Keratinocyte (primary cell): ENCODE measurements at regions not wholly inside any gene's neighbourhood (a gene's known extent, or its start where the extent isn't known, plus 50 kb on each side); places are given as distances from the start of the nearest gene placed in this dataset.
A peak's percentile ranks its signal among the peaks of the same experiment; 100 is the strongest.

Experiments
- DNase-seq: peaks from one replicate; pipeline ENCODE4 v3.0.0-alpha.2; 2011; ENCODE audit warnings: low read depth, missing footprints, low spot score
- FAIRE-seq: peaks from 2 replicates; lab custom pipeline; 2011; peaks lifted over from hg19 to GRCh38; lab: Jason Lieb, UNC
- H2AFZ ChIP-seq: 2 replicates; pipeline ENCODE4 v1.6.0; 2012; ENCODE audit warnings: low read length, control low read depth, inconsistent platforms; ENCODE audit not compliant: control insufficient read depth
- H3K27ac ChIP-seq: 2 replicates; pipeline ENCODE4 v1.5.1; 2011; ENCODE audit warnings: low read length; ENCODE audit not compliant: control insufficient read depth, insufficient read depth
- H3K27me3 ChIP-seq: 3 replicates; pipeline ENCODE4 v1.6.0; 2011; ENCODE audit warnings: low read length; ENCODE audit not compliant: control insufficient read depth, insufficient read depth; ENCODE audit errors: extremely low read depth
- H3K36me3 ChIP-seq, 2 experiments: 2 replicates in 1 of 2; 3 replicates in 1 of 2; pipeline ENCODE4 v1.5.1; 2011; ENCODE audit warnings: low read length in 2 of 2, mild to moderate bottlenecking in 1 of 2; ENCODE audit not compliant: control insufficient read depth in 2 of 2, insufficient read depth in 2 of 2; ENCODE audit errors: extremely low read depth in 1 of 2
- H3K4me1 ChIP-seq: 3 replicates; pipeline ENCODE4 v1.5.1; 2011; ENCODE audit warnings: low read length; ENCODE audit not compliant: control insufficient read depth, insufficient read depth; ENCODE audit errors: extremely low read depth
- H3K4me2 ChIP-seq: 3 replicates; pipeline ENCODE4 v1.6.0; 2011; ENCODE audit warnings: low read depth, low read length; ENCODE audit not compliant: control insufficient read depth, insufficient read depth; ENCODE audit errors: extremely low read depth
- H3K4me3 ChIP-seq, 3 experiments: fragments of 200-600 bp in 1 of 3; sonication (generic) in 1 of 3; 2 replicates in 2 of 3; 3 replicates in 1 of 3; pipeline ENCODE4 v1.5.1; 2011 to 2016; ENCODE audit warnings: low read length in 3 of 3, mild to moderate bottlenecking in 3 of 3, control low read depth in 2 of 3, inconsistent platforms in 1 of 3, low read depth in 1 of 3, mixed read lengths in 1 of 3, mixed run types in 1 of 3, moderate library complexity in 1 of 3; ENCODE audit not compliant: control insufficient read depth in 2 of 3, insufficient read depth in 2 of 3; ENCODE audit errors: extremely low read depth in 1 of 3
- H3K79me2 ChIP-seq: 2 replicates; pipeline ENCODE4 v1.6.0; 2012; ENCODE audit warnings: low read length; ENCODE audit not compliant: control insufficient read depth, insufficient read depth
- H3K9ac ChIP-seq: 3 replicates; pipeline ENCODE4 v1.6.0; 2011; ENCODE audit warnings: low read length; ENCODE audit not compliant: control insufficient read depth, insufficient read depth; ENCODE audit errors: extremely low read depth
- H3K9me1 ChIP-seq: 3 replicates; pipeline ENCODE4 v1.6.0; 2011; ENCODE audit warnings: low read length; ENCODE audit not compliant: control insufficient read depth, insufficient read depth; ENCODE audit errors: extremely low read depth
- H3K9me3 ChIP-seq: 2 replicates; pipeline ENCODE4 v1.5.1; 2012; ENCODE audit warnings: low read depth, low read length; ENCODE audit not compliant: control insufficient read depth
- H4K20me1 ChIP-seq: 3 replicates; pipeline ENCODE4 v1.6.0; 2011; ENCODE audit warnings: low read length; ENCODE audit not compliant: control insufficient read depth, insufficient read depth; ENCODE audit errors: extremely low read depth
- EZH2 ChIP-seq: IDR thresholded peaks from one replicate; pipeline ENCODE4 v1.6.1; 2012; ENCODE audit warnings: inconsistent platforms, mild to moderate bottlenecking, low read length, moderate library complexity
- dilution Hi-C: fragments of 300-500 bp; cut with MboI; formaldehyde crosslinking; loops from one replicate; pipeline ENCODE4 v1.7.0; 2020; ENCODE audit warnings: low sequenced_read_pairs; ENCODE audit not compliant: extremely low pct_ligation_motif_present
- TF ChIP-seq, protein P1 (sequence below), 3 experiments: IDR thresholded peaks in 1 of 3; conservative IDR thresholded peaks in 1 of 3; optimal IDR thresholded peaks in 1 of 3; 2 replicates in 2 of 3; 3 replicates in 1 of 3; pipeline versions ENCODE3 to v1.5.1; 2011; ENCODE audit warnings: low read length in 3 of 3, mild to moderate bottlenecking in 3 of 3, moderate library complexity in 2 of 3, control low read depth in 1 of 3, inconsistent platforms in 1 of 3; ENCODE audit not compliant: insufficient read depth in 2 of 3; ENCODE audit errors: extremely low read depth in 1 of 3

DNA sequence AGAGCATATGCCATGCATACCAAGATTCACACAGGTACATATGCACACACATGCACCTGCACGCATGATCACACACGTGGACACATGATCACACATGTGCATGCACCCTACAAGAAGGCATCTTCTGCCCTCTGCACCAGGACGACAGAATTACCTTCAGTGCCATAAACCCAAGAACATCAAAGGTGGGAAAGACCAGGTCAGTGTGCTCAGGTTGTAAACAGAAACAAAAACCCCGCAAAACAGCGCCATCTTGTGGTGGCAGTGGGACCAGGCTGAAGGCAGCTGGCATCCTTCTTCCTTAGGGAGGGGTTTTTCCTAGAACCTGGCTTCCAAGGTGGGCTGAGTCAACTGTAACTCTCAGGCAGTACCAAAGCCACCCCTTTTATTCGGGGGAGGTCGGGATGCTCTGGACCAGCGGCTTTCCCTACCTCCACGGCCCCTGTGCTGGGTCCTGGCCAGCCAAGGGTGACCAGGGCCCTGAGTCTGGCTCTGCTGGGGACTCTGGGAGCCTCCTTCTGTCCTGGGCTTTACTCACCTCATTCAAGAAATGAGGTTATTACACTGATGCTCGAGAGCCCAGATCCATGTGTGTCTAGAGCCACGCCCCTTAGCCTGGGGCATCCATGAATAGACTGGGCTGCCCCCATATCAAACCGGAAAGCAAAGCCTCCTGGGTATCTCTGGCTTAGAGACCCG, 69.4 kb upstream of the FGF3 start:
- Histone ChIP-seq H2AFZ (no peak overlapping the region), H3K9me3 (no peaks in the 10 kb centered on the region), H3K79me2 (no peaks in the 10 kb centered on the region), H3K4me3 (no peak overlapping the region), H3K36me3 (no peaks in the 10 kb centered on the region), H3K9ac (no peak overlapping the region), H3K4me2 (no peak overlapping the region), H3K27ac (no peak overlapping the region), H4K20me1 (no peaks in the 10 kb centered on the region), H3K9me1 (no peaks in the 10 kb centered on the region), H3K27me3 (peaks cover 40% of the 10 kb centered on the region), H3K4me1 (no peaks in the 10 kb centered on the region)
- no peak for TF ChIP-seq EZH2
- TF ChIP-seq, protein P1, sequence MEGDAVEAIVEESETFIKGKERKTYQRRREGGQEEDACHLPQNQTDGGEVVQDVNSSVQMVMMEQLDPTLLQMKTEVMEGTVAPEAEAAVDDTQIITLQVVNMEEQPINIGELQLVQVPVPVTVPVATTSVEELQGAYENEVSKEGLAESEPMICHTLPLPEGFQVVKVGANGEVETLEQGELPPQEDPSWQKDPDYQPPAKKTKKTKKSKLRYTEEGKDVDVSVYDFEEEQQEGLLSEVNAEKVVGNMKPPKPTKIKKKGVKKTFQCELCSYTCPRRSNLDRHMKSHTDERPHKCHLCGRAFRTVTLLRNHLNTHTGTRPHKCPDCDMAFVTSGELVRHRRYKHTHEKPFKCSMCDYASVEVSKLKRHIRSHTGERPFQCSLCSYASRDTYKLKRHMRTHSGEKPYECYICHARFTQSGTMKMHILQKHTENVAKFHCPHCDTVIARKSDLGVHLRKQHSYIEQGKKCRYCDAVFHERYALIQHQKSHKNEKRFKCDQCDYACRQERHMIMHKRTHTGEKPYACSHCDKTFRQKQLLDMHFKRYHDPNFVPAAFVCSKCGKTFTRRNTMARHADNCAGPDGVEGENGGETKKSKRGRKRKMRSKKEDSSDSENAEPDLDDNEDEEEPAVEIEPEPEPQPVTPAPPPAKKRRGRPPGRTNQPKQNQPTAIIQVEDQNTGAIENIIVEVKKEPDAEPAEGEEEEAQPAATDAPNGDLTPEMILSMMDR (optimal IDR thresholded peaks at IDR 0.05 in 1 of 3, IDR thresholded peaks at IDR 0.05 in 1 of 3, conservative IDR thresholded peaks at IDR 0.05 in 1 of 3; ENCODE audit: extremely low read depth in 1 of 3, insufficient read depth in 2 of 3, low read length in 3 of 3): peak; percentile 92 to 98 (median 94)
- dilution Hi-C loops: no loop called here
- DNase-seq: peak; percentile 23
- peak; percentile 76 for FAIRE-seq

DNA sequence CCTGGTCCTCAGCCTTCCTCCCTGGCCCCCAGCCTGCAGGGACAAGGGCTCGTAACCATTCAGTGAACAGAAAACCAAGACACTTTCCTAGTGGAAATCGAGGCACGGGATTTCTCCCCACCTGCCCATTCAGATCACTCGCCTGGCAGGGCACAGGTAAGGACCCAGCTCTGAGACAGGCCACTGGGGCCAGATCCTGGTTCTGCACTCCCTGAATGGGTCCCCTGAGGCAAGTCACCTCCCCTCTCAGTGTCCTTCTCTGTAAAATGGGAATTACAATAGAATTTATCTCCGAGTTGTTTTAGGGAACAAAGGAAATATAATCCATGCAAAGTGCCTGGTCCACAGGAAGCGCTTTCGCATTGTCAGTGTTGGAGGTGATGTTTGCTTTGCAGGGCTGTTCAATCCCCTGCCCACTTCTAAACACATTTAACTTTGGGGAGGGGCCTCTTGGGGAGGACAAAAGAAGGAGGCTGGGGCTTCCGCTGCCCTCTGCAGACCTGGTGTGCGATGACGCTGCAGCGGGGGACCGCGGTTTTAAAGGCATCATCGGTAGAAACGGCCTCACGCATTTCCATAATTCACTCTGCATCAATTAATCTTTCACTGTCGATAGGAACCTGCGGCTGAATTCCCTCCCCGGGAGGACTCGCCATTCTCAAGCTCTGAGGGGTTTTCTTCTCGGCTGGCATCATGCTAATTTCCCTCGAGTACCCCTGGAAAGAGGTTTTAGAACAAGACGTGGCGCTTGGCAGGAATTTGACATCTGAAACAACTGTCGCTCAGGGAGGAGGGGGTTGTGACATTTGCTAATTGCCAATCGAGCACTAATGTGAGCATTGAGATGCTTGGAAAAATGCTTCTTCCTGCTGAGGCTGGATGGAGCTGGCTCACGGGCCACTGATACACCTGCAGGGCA, 70.4 kb upstream of the FGF3 start:
- peaks cover 43% of the 10 kb centered on the region for H3K27me3 ChIP-seq

More for the DNA sequence above, 70.4 kb upstream of the FGF3 start:
- Histone ChIP-seq H4K20me1 (no peaks in the 10 kb centered on the region), H3K9ac (no peak overlapping the region), H3K9me1 (no peaks in the 10 kb centered on the region), H3K9me3 (no peaks in the 10 kb centered on the region), H3K4me2 (no peak overlapping the region), H3K79me2 (no peaks in the 10 kb centered on the region), H3K4me1 (no peaks in the 10 kb centered on the region), H3K27ac (no peak overlapping the region), H3K4me3 (no peak overlapping the region), H2AFZ (no peak overlapping the region), H3K36me3 (no peaks in the 10 kb centered on the region)
- TF ChIP-seq EZH2: peak; percentile 51
- TF ChIP-seq, protein P1 (optimal IDR thresholded peaks at IDR 0.05 in 1 of 3, IDR thresholded peaks at IDR 0.05 in 1 of 3, conservative IDR thresholded peaks at IDR 0.05 in 1 of 3; ENCODE audit: extremely low read depth in 1 of 3, insufficient read depth in 2 of 3, low read length in 3 of 3): no peak
- no peak for DNase-seq
- dilution Hi-C loops: no loop called here
- FAIRE-seq: no peak
